ENCODE measurements at regions not wholly inside any gene's neighbourhood (a gene's known extent, or its start where the extent isn't known, plus 50 kb on each side); places are given as distances from the start of the nearest gene placed in this dataset.

DNA sequence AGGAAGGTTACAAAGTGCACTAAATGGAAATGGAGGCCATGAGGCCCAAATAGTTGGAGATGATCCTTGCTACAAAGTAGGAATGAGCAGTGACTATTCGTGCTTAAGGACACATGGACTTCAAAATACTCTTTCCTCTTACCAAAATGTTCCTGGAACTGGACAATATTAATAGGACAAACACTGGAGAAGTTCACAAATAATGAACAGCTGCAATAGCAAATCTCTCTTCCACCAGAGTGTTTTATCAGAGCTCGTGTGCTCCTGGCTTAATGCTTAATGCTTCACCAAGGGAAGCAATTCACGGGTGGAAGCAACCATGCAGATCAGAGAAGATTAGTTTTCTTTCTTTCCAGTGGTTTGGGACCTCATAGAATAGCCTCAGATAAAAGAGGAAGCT, 435.4 kb downstream of the BCKDHB start:
- ATAC-seq, result no peak
- Histone ChIP-seq H3K9me3 (no peaks in the 10 kb centered on the region), H3K27ac (no peak overlapping the region), H3K4me3 (no peak overlapping the region), H3K36me3 (ENCODE audit: insufficient read depth in 1 of 2, low read depth in 1 of 2) (no peaks in the 10 kb centered on the region), H3K27me3 (ENCODE audit: insufficient read depth in 3 of 3, low read length in 2 of 3) (no peaks in the 10 kb centered on the region), H3K4me1 (no peaks in the 10 kb centered on the region)
- intact Hi-C loops (cut with DNase I), result no loop called here
- no peak for DNase-seq
- TF ChIP-seq, protein P1, sequence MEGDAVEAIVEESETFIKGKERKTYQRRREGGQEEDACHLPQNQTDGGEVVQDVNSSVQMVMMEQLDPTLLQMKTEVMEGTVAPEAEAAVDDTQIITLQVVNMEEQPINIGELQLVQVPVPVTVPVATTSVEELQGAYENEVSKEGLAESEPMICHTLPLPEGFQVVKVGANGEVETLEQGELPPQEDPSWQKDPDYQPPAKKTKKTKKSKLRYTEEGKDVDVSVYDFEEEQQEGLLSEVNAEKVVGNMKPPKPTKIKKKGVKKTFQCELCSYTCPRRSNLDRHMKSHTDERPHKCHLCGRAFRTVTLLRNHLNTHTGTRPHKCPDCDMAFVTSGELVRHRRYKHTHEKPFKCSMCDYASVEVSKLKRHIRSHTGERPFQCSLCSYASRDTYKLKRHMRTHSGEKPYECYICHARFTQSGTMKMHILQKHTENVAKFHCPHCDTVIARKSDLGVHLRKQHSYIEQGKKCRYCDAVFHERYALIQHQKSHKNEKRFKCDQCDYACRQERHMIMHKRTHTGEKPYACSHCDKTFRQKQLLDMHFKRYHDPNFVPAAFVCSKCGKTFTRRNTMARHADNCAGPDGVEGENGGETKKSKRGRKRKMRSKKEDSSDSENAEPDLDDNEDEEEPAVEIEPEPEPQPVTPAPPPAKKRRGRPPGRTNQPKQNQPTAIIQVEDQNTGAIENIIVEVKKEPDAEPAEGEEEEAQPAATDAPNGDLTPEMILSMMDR (IDR thresholded peaks at IDR 0.05), result no peak
- 25 to 49% (median 27%) methylated on average over 3 of the region's 3 CpGs for WGBS, 3 donors

GRCh38 chr6:80541181-80541580, 434.7 kb downstream of the BCKDHB start:
- H3K27me3 ChIP-seq (ENCODE audit: insufficient read depth in 3 of 3, low read length in 2 of 3), result no peaks in the 10 kb centered on the region
- no peaks in the 10 kb centered on the region for H3K36me3 ChIP-seq (ENCODE audit: insufficient read depth in 1 of 2, low read depth in 1 of 2)
- no peak overlapping the region for H3K27ac ChIP-seq
- H3K4me3 ChIP-seq, result no peak overlapping the region
- H3K9me3 ChIP-seq, result no peaks in the 10 kb centered on the region
- TF ChIP-seq, protein P1 (IDR thresholded peaks at IDR 0.05), result no peak
- no peak for DNase-seq
- intact Hi-C loops (cut with DNase I), result no loop called here
- no peak for ATAC-seq
- no peaks in the 10 kb centered on the region for H3K4me1 ChIP-seq

- ATAC-seq (no peak), DNase-seq (no peak)
- WGBS, 3 donors, result 79 to 100% (median 88%) methylated on average over 1 of the region's 1 CpG
- intact Hi-C loops (cut with DNase I), result no loop called here
- Histone ChIP-seq H3K9me3 (no peaks in the 10 kb centered on the region), H3K27ac (no peak overlapping the region), H3K4me1 (no peaks in the 10 kb centered on the region), H3K36me3 (ENCODE audit: insufficient read depth in 1 of 2, low read depth in 1 of 2) (no peaks in the 10 kb centered on the region), H3K4me3 (no peak overlapping the region), H3K27me3 (ENCODE audit: insufficient read depth in 3 of 3, low read length in 2 of 3) (no peaks in the 10 kb centered on the region)
- TF ChIP-seq, protein P1 (IDR thresholded peaks at IDR 0.05), result no peak
Observed at GRCh38 chr6:80540700-80541099, 434.2 kb downstream of the BCKDHB start.

DNA sequence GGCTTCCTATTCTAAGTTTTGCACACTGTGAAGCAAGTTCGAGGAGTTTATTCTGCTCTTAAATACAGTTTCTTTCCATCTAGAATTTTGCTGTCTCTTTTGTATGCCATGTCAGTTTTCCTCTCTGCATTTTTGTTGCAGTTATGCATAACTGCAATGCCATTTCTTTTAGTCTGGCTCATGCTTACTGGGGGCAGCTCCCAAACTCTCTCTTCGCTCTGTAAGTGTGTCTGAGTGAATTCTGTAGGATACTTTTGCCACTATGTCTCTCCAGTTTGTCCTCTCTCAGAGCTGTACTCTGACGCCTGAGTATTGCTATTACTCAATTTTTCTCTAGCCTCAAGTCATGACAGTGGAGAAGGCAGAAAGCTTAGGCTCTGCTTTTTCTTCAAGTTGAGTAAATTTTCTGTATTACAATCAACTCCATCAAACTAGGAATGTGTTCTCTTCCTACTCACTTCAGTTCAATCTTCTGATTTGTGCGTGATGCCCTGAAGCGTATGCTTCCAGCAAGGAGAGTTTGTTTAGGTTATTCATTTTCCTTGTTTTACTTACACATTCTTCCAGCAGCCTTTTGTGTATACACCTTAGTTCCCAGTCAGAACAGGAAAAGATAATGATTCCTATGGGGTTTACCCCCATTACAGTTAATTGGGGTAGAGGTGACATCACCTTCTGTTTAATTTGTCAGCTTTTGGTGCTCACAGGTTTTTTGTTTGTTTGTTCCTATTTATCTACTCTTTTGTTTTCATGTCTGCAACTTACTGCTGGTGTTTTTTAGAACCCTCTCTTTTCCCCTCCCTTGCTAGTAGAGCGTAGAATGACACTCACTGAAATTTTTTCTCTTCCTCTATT, 430.9 kb downstream of the BCKDHB start:
- H3K36me3 ChIP-seq (ENCODE audit: insufficient read depth in 1 of 2, low read depth in 1 of 2), result no peaks in the 10 kb centered on the region
- ATAC-seq (no peak), DNase-seq (no peak)
- H3K27ac ChIP-seq, result no peak overlapping the region
- WGBS, 3 donors, result 84 to 91% (median 91%) methylated on average over 6 of the region's 6 CpGs
- TF ChIP-seq, protein P1 (IDR thresholded peaks at IDR 0.05), result no peak
- no peak overlapping the region for H3K4me3 ChIP-seq
- intact Hi-C loops (cut with DNase I), result no loop called here
- no peaks in the 10 kb centered on the region for H3K4me1 ChIP-seq
- H3K27me3 ChIP-seq (ENCODE audit: insufficient read depth in 3 of 3, low read length in 2 of 3), result no peaks in the 10 kb centered on the region
- no peaks in the 10 kb centered on the region for H3K9me3 ChIP-seq

Data from psoas muscle (tissue), 7 donors.